Keratinocyte (primary cell): ENCODE measurements at regions not wholly inside any gene's neighbourhood (a gene's known extent, or its start where the extent isn't known, plus 50 kb on each side); places are given as distances from the start of the nearest gene placed in this dataset.

ENCODE experiments used
- EZH2 ChIP-seq: IDR thresholded peaks from one replicate; pipeline ENCODE4 v1.6.1; 2012; ENCODE audit warnings: inconsistent platforms, mild to moderate bottlenecking, low read length, moderate library complexity
- TF ChIP-seq, protein P1 (sequence below), 3 experiments: IDR thresholded peaks in 1 of 3; conservative IDR thresholded peaks in 1 of 3; optimal IDR thresholded peaks in 1 of 3; 2 replicates in 2 of 3; 3 replicates in 1 of 3; pipeline versions ENCODE3 to v1.5.1; 2011; ENCODE audit warnings: low read length in 3 of 3, mild to moderate bottlenecking in 3 of 3, moderate library complexity in 2 of 3, control low read depth in 1 of 3, inconsistent platforms in 1 of 3; ENCODE audit not compliant: insufficient read depth in 2 of 3; ENCODE audit errors: extremely low read depth in 1 of 3

DNA sequence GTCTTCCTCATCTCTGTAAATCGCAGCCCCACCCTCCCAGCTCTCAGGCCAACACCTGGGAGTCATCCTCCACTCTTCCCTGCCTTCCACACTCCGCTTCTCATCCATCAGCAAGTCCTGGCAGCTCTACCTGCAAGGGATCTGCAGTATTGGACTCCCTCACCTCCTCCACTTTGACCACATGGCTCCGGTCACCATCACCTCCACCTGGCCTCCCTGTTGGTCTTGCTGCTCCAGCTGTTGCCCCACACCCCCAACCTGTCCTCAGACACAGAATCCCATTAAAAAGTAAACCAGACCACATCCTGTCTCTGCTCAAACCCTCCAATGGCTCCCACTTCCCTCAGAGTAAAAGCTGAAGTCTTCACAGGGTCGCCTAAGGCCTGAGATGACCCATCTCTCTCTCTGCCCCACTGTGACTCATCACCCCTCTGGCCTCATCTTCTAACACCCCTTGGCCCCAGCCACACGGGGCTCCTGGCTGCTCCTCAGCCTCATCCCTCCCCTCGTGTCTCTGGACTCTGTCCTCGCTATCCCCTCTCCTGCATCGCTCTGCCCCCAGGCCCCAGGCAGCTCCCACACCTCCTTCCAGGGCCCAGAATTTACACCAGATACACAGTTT lies 185.1 kb upstream of the SULF2 start:
- TF ChIP-seq, protein P1, sequence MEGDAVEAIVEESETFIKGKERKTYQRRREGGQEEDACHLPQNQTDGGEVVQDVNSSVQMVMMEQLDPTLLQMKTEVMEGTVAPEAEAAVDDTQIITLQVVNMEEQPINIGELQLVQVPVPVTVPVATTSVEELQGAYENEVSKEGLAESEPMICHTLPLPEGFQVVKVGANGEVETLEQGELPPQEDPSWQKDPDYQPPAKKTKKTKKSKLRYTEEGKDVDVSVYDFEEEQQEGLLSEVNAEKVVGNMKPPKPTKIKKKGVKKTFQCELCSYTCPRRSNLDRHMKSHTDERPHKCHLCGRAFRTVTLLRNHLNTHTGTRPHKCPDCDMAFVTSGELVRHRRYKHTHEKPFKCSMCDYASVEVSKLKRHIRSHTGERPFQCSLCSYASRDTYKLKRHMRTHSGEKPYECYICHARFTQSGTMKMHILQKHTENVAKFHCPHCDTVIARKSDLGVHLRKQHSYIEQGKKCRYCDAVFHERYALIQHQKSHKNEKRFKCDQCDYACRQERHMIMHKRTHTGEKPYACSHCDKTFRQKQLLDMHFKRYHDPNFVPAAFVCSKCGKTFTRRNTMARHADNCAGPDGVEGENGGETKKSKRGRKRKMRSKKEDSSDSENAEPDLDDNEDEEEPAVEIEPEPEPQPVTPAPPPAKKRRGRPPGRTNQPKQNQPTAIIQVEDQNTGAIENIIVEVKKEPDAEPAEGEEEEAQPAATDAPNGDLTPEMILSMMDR (optimal IDR thresholded peaks at IDR 0.05 in 1 of 3, IDR thresholded peaks at IDR 0.05 in 1 of 3, conservative IDR thresholded peaks at IDR 0.05 in 1 of 3; ENCODE audit: extremely low read depth in 1 of 3, insufficient read depth in 2 of 3, low read length in 3 of 3) = no peak
- no peak for TF ChIP-seq EZH2
